ENCODE measurements at regions not wholly inside any gene's neighbourhood (a gene's known extent, or its start where the extent isn't known, plus 50 kb on each side); places are given as distances from the start of the nearest gene placed in this dataset.

DNA sequence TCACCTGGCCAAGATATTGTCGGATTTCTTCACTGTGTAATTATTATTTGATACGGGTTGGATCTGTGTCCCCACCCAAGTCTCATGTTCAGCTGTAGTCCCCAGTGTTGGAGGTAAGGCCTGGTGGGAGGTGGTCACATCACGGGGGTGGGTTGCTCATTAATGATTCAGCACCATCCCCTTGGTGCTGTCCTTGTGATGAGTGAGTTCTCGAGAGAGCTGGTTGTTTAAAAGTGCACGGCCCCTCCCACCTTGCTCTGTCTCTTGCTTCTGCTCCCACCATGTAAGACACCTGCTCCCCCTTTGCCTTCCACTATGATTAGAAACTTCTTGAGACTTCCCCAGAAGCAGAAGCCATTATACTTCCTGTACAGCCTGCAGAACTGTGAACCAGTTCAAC, 173.9 kb upstream of the PMEPA1 start:
- TF ChIP-seq, protein P1, sequence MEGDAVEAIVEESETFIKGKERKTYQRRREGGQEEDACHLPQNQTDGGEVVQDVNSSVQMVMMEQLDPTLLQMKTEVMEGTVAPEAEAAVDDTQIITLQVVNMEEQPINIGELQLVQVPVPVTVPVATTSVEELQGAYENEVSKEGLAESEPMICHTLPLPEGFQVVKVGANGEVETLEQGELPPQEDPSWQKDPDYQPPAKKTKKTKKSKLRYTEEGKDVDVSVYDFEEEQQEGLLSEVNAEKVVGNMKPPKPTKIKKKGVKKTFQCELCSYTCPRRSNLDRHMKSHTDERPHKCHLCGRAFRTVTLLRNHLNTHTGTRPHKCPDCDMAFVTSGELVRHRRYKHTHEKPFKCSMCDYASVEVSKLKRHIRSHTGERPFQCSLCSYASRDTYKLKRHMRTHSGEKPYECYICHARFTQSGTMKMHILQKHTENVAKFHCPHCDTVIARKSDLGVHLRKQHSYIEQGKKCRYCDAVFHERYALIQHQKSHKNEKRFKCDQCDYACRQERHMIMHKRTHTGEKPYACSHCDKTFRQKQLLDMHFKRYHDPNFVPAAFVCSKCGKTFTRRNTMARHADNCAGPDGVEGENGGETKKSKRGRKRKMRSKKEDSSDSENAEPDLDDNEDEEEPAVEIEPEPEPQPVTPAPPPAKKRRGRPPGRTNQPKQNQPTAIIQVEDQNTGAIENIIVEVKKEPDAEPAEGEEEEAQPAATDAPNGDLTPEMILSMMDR (IDR thresholded peaks at IDR 0.05; ENCODE audit: poor library complexity, severe bottlenecking) = no peak
- H3K9me3 ChIP-seq (ENCODE audit: severe bottlenecking) = peaks cover 3% of the 10 kb centered on the region
- no peaks in the 10 kb centered on the region for H3K4me1 ChIP-seq (ENCODE audit: insufficient read depth, poor library complexity, severe bottlenecking)
- no peaks in the 10 kb centered on the region for H3K36me3 ChIP-seq (ENCODE audit: low read depth)
- no peak overlapping the region for H3K27ac ChIP-seq (ENCODE audit: poor library complexity, severe bottlenecking)
- ATAC-seq (ENCODE audit: low read depth) (no peak), DNase-seq (ENCODE audit: low spot score) (peak; percentile 49)
- no peak overlapping the region for H3K4me3 ChIP-seq (ENCODE audit: severe bottlenecking)
- H3K27me3 ChIP-seq (ENCODE audit: insufficient read depth, poor library complexity, severe bottlenecking) = peaks cover 8% of the 10 kb centered on the region

DNA sequence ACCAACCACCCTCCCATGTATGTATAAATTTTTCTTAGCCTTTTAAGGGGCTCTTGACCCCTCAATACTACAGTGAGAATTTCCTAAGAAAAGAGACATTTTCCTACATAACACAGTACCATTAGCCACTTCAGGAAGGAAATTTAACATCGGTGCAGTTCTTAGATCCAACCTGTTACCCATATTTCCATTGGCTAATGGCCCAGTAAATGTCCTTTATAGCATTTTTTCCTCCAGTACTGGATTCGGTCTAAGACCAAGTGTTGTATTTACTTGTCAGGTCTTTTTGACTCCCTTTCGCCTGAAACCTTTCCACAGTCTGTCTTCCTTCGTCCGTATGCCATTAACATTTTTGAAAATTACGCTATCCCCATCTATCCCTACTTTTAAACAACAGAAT, 173.4 kb upstream of the PMEPA1 start:
- DNase-seq (ENCODE audit: low spot score) = no peak
- ATAC-seq (ENCODE audit: low read depth) = no peak
- TF ChIP-seq, protein P1 (IDR thresholded peaks at IDR 0.05; ENCODE audit: poor library complexity, severe bottlenecking) = no peak
- Histone ChIP-seq H3K4me3 (ENCODE audit: severe bottlenecking) (no peak overlapping the region), H3K27ac (ENCODE audit: poor library complexity, severe bottlenecking) (no peak overlapping the region), H3K27me3 (ENCODE audit: insufficient read depth, poor library complexity, severe bottlenecking) (peaks cover 9% of the 10 kb centered on the region), H3K9me3 (ENCODE audit: severe bottlenecking) (peaks cover 3% of the 10 kb centered on the region), H3K4me1 (ENCODE audit: insufficient read depth, poor library complexity, severe bottlenecking) (no peaks in the 10 kb centered on the region), H3K36me3 (ENCODE audit: low read depth) (no peaks in the 10 kb centered on the region)

DNA sequence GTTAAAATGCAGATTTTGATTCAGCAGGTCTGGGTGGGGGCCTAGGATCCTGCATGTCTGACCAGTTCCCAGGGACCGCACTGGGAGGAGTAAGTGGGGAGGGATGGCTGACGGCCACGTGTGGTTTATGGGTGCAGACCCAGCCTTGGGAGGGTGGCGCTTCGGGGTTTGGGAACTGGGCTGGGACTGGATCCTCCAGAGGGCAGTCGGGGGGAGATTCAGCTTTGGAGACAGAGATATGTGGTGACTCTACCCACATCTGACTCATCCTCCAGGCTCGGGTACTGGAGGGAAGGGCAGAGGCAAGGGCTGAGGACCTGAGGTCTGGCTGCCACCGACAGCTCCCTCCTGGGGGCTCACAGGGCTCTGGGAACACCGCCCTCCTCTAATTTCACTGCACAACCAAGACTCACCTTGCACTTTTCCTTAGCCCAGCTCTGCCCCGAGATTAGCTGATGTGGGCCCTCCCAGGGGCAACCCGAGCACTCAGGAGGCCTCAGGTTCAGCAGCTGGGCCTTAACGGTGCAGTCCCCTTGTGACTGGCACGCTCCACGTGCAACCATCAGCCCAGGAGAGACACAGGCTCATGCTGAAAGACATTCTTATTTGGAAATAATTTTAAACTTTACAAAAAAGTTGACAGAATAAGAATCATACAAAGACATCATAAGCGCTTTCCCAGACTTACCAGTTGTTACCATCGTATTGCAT, 172.8 kb upstream of the PMEPA1 start:
- H3K27ac ChIP-seq (ENCODE audit: poor library complexity, severe bottlenecking) = no peak overlapping the region
- H3K4me1 ChIP-seq (ENCODE audit: insufficient read depth, poor library complexity, severe bottlenecking) = no peaks in the 10 kb centered on the region
- TF ChIP-seq, protein P1 (IDR thresholded peaks at IDR 0.05; ENCODE audit: poor library complexity, severe bottlenecking) = peak; percentile 39
- no peaks in the 10 kb centered on the region for H3K36me3 ChIP-seq (ENCODE audit: low read depth)
- H3K9me3 ChIP-seq (ENCODE audit: severe bottlenecking) = peaks cover 3% of the 10 kb centered on the region
- ATAC-seq (ENCODE audit: low read depth) (peak; percentile 94), DNase-seq (ENCODE audit: low spot score) (peak; percentile 61)
- H3K27me3 ChIP-seq (ENCODE audit: insufficient read depth, poor library complexity, severe bottlenecking) = peaks cover 13% of the 10 kb centered on the region
- no peak overlapping the region for H3K4me3 ChIP-seq (ENCODE audit: severe bottlenecking)

DNA sequence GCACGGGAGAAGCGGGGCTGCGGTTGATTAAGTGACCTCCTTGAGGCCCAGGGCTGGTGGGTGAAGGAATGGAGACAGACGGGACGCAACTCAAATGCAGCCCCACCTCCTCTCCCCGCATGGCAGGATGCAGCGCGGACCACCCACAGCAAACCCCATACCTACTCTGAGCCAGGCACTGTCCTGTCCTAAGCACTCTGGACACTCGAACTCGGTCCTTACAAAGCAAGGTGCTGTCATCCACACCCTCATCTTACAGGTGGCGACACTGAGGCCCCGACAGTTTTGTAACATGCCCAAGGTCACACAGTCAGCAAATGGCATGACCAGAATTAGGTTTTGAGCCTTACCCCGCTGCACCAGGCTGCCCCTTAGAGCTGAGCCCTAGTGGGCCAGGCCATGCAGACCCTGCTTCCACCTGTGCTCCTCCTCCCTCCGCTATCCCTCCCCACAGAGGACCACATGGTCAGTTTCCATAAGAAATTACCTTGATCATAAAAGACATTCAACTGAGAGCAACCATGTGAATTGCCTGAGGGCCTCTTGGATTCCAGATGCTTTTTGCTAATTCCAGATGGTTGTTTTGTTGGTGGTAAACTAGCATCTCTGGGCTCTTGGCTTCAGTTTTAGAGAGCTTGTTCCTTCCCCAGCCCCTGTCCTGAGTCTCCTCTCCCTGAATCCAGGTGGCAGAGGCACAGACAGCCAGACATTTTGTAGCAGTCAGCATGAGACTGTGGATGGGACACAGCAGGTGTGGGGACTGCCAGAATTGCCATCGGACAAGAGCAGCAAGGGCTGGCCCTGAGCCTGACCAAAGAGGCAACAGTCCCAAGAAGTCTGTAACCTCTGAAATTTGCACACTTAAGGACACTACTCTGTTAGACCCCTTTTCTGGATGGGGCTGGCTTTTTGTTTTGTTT, 171.9 kb upstream of the PMEPA1 start:
- ATAC-seq (ENCODE audit: low read depth) (no peak), DNase-seq (ENCODE audit: low spot score) (no peak)
- no peak overlapping the region for H3K4me3 ChIP-seq (ENCODE audit: severe bottlenecking)
- H3K9me3 ChIP-seq (ENCODE audit: severe bottlenecking) = no peaks in the 10 kb centered on the region
- TF ChIP-seq, protein P1 (IDR thresholded peaks at IDR 0.05; ENCODE audit: poor library complexity, severe bottlenecking) = no peak
- no peak overlapping the region for H3K27ac ChIP-seq (ENCODE audit: poor library complexity, severe bottlenecking)
- no peaks in the 10 kb centered on the region for H3K36me3 ChIP-seq (ENCODE audit: low read depth)
- no peaks in the 10 kb centered on the region for H3K4me1 ChIP-seq (ENCODE audit: insufficient read depth, poor library complexity, severe bottlenecking)
- peaks cover 13% of the 10 kb centered on the region for H3K27me3 ChIP-seq (ENCODE audit: insufficient read depth, poor library complexity, severe bottlenecking)

Measured in RWPE2 (cell line).